ENCODE measurements at regions not wholly inside any gene's neighbourhood (a gene's known extent, or its start where the extent isn't known, plus 50 kb on each side); places are given as distances from the start of the nearest gene placed in this dataset.
"Not testable (repeated sequence)": the region's sequence is repeated elsewhere in the genome, so short reads cannot be mapped to it uniquely, and the experiment has no call there.

DNA sequence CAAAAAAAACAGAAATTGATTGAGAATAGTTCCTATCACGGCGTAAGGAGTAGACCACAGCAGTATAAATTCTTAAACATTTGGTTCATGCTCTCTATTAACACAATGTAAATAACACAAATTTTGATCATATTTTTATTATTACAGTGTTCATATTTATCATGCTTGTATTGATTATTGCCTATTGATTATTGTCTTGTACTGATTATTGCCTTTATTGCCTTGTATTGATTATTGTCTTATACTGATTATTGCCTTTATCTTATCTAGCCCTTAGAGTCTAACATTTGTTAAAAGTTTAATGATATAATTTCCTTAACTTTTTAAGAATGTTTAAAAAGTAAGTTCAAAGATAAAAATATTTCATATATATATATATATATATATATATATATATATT lies 460.7 kb downstream of the KCNT2 start:
- no peak overlapping the region for H3K4me3 ChIP-seq
- H3K27me3 ChIP-seq: no peaks in the 10 kb centered on the region
- no peaks in the 10 kb centered on the region for H3K9me3 ChIP-seq
- TF ChIP-seq, protein P1, sequence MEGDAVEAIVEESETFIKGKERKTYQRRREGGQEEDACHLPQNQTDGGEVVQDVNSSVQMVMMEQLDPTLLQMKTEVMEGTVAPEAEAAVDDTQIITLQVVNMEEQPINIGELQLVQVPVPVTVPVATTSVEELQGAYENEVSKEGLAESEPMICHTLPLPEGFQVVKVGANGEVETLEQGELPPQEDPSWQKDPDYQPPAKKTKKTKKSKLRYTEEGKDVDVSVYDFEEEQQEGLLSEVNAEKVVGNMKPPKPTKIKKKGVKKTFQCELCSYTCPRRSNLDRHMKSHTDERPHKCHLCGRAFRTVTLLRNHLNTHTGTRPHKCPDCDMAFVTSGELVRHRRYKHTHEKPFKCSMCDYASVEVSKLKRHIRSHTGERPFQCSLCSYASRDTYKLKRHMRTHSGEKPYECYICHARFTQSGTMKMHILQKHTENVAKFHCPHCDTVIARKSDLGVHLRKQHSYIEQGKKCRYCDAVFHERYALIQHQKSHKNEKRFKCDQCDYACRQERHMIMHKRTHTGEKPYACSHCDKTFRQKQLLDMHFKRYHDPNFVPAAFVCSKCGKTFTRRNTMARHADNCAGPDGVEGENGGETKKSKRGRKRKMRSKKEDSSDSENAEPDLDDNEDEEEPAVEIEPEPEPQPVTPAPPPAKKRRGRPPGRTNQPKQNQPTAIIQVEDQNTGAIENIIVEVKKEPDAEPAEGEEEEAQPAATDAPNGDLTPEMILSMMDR (IDR thresholded peaks at IDR 0.05): no peak
- H3K36me3 ChIP-seq: no peaks in the 10 kb centered on the region
- no peaks in the 10 kb centered on the region for H3K4me1 ChIP-seq
- intact Hi-C loops (cut with DNase I; ENCODE audit: low total_unique reads): no loop called here
- H3K27ac ChIP-seq: no peak overlapping the region
- DNase-seq: no peak

DNA sequence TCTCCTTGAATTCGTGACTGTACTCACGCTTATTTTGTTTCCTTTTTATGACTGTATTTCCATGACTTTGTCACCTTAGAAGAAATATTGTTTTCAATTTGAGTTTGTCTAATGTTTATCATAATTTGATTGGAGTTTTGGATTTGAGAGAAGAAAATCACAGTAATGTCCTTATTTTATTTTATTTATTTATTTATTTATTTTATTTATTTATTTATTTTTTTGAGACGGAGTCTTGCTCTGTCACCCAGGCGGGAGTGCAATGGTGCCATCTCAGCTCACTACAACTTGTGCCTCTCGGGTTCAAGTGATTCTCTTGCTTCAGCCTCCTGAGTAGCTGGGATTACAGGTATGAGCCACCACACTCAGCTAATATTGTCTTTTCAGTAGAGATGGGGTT lies 463.1 kb downstream of the KCNT2 start:
- H3K9me3 ChIP-seq; intact Hi-C loops (cut with DNase I; ENCODE audit: low total_unique reads); H3K27me3 ChIP-seq: not testable (repeated sequence)

DNA sequence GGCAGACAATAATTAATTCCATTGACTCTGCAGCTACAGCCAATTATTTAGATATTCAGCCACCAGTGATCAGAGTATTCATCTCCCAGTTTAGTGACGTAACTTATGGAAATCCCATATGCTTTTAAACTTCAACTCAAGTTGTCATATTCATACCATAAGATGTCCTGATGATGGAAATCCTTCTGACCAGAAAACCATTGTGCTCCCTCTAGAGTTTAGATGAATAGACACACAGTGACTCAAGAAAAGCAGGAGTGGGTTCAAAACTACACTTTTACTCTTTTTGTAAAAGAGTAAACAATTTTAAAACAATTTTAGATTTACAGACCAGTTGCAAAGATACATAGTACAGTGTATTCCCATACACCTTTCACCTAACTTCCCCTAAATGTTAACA lies 463.7 kb downstream of the KCNT2 start:
- Histone ChIP-seq H3K27ac (no peak overlapping the region), H3K4me1 (no peaks in the 10 kb centered on the region), H3K9me3 (no peaks in the 10 kb centered on the region), H3K27me3 (no peaks in the 10 kb centered on the region), H3K36me3 (no peaks in the 10 kb centered on the region), H3K4me3 (no peak overlapping the region)
- TF ChIP-seq, protein P1 (IDR thresholded peaks at IDR 0.05): no peak
- intact Hi-C loops (cut with DNase I; ENCODE audit: low total_unique reads): no loop called here
- DNase-seq: no peak

More for the DNA sequence above, 463.1 kb downstream of the KCNT2 start:
- not testable (repeated sequence) for H3K4me1 ChIP-seq, DNase-seq, H3K27ac ChIP-seq, H3K36me3 ChIP-seq, H3K4me3 ChIP-seq

- intact Hi-C loops (cut with DNase I; ENCODE audit: low total_unique reads): no loop called here
- TF ChIP-seq, protein P1 (IDR thresholded peaks at IDR 0.05): no peak
- no peak overlapping the region for H3K27ac ChIP-seq
These were observed 464.5 kb downstream of the KCNT2 start for GRCh38 chr1:196143602-196144342.

DNA sequence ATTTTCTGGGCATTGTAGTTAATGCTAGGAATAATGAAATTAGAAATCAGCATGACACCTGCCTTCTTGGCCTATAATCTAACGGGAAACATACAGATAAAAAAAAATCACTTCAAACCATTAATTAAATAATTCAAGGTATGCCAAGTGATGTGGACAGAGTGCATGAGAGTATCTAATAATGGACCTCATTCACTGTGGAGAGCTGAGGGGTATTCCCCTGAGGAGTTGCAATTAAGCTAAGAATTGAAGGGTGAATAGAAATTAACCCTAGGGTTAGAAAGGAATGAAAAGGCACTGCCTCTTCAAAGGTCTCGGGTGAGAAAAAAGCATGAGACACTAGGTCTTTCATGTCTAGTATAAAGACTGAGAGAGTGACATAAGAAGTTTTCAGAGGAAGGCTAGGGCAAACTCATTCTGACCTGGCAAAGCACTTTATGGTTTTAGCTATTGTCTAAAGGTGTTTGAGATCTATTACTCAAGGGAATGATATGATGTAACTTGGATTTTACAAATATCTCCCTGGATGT lies 466.1 kb downstream of the KCNT2 start:
- TF ChIP-seq, protein P1 (IDR thresholded peaks at IDR 0.05): no peak

More at GRCh38 chr1:196143602-196144342, 464.5 kb downstream of the KCNT2 start:
- no peaks in the 10 kb centered on the region for H3K4me1 ChIP-seq
- H3K36me3 ChIP-seq: no peaks in the 10 kb centered on the region
- DNase-seq: no peak
- H3K27me3 ChIP-seq: no peaks in the 10 kb centered on the region
- H3K4me3 ChIP-seq: no peak overlapping the region
- no peaks in the 10 kb centered on the region for H3K9me3 ChIP-seq

DNA sequence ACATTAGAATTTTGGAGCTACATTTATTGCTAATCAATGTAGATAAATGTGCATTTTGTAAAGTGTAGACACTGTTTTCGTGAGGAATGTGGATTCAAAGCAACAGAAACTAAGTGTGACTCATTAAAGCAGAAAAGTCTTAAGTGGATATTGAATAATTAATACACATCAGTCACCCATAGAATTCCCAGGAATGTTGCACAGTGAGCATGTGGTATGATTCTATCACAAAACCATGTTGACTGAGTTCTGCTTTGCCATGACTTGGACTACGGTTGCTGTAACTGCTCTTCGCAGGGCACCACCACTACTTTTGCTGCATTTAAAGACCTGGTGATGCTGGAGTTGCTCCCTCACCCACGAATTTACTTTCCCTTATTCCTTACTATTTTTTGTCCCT lies 471.8 kb downstream of the KCNT2 start:
- no peaks in the 10 kb centered on the region for H3K36me3 ChIP-seq
- TF ChIP-seq, protein P1 (IDR thresholded peaks at IDR 0.05): no peak
- no peak overlapping the region for H3K4me3 ChIP-seq
- DNase-seq: no peak
- no peaks in the 10 kb centered on the region for H3K4me1 ChIP-seq
- no peaks in the 10 kb centered on the region for H3K9me3 ChIP-seq
- intact Hi-C loops (cut with DNase I; ENCODE audit: low total_unique reads): no loop called here
- H3K27ac ChIP-seq: no peak overlapping the region
- H3K27me3 ChIP-seq: no peaks in the 10 kb centered on the region

More for the DNA sequence above, 466.1 kb downstream of the KCNT2 start:
- intact Hi-C loops (cut with DNase I; ENCODE audit: low total_unique reads): no loop called here
- Histone ChIP-seq H3K36me3 (no peaks in the 10 kb centered on the region), H3K9me3 (no peaks in the 10 kb centered on the region), H3K4me3 (no peak overlapping the region), H3K27ac (no peak overlapping the region), H3K27me3 (no peaks in the 10 kb centered on the region), H3K4me1 (no peaks in the 10 kb centered on the region)
- DNase-seq: no peak

All from tibial artery (tissue), 4 donors.